Keratinocyte (primary cell): ENCODE measurements at regions not wholly inside any gene's neighbourhood (a gene's known extent, or its start where the extent isn't known, plus 50 kb on each side); places are given as distances from the start of the nearest gene placed in this dataset.

ENCODE experiments used
- DNase-seq: peaks from one replicate; pipeline ENCODE4 v3.0.0-alpha.2; 2011; ENCODE audit warnings: low read depth, missing footprints, low spot score
- FAIRE-seq: peaks from 2 replicates; lab custom pipeline; 2011; peaks lifted over from hg19 to GRCh38; lab: Jason Lieb, UNC
- H2AFZ ChIP-seq: 2 replicates; pipeline ENCODE4 v1.6.0; 2012; ENCODE audit warnings: low read length, control low read depth, inconsistent platforms; ENCODE audit not compliant: control insufficient read depth
- H3K27ac ChIP-seq: 2 replicates; pipeline ENCODE4 v1.5.1; 2011; ENCODE audit warnings: low read length; ENCODE audit not compliant: control insufficient read depth, insufficient read depth
- H3K27me3 ChIP-seq: 3 replicates; pipeline ENCODE4 v1.6.0; 2011; ENCODE audit warnings: low read length; ENCODE audit not compliant: control insufficient read depth, insufficient read depth; ENCODE audit errors: extremely low read depth
- H3K36me3 ChIP-seq, 2 experiments: 2 replicates in 1 of 2; 3 replicates in 1 of 2; pipeline ENCODE4 v1.5.1; 2011; ENCODE audit warnings: low read length in 2 of 2, mild to moderate bottlenecking in 1 of 2; ENCODE audit not compliant: control insufficient read depth in 2 of 2, insufficient read depth in 2 of 2; ENCODE audit errors: extremely low read depth in 1 of 2
- H3K4me1 ChIP-seq: 3 replicates; pipeline ENCODE4 v1.5.1; 2011; ENCODE audit warnings: low read length; ENCODE audit not compliant: control insufficient read depth, insufficient read depth; ENCODE audit errors: extremely low read depth
- H3K4me2 ChIP-seq: 3 replicates; pipeline ENCODE4 v1.6.0; 2011; ENCODE audit warnings: low read depth, low read length; ENCODE audit not compliant: control insufficient read depth, insufficient read depth; ENCODE audit errors: extremely low read depth
- H3K4me3 ChIP-seq, 3 experiments: fragments of 200-600 bp in 1 of 3; sonication (generic) in 1 of 3; 2 replicates in 2 of 3; 3 replicates in 1 of 3; pipeline ENCODE4 v1.5.1; 2011 to 2016; ENCODE audit warnings: low read length in 3 of 3, mild to moderate bottlenecking in 3 of 3, control low read depth in 2 of 3, inconsistent platforms in 1 of 3, low read depth in 1 of 3, mixed read lengths in 1 of 3, mixed run types in 1 of 3, moderate library complexity in 1 of 3; ENCODE audit not compliant: control insufficient read depth in 2 of 3, insufficient read depth in 2 of 3; ENCODE audit errors: extremely low read depth in 1 of 3
- H3K79me2 ChIP-seq: 2 replicates; pipeline ENCODE4 v1.6.0; 2012; ENCODE audit warnings: low read length; ENCODE audit not compliant: control insufficient read depth, insufficient read depth
- H3K9ac ChIP-seq: 3 replicates; pipeline ENCODE4 v1.6.0; 2011; ENCODE audit warnings: low read length; ENCODE audit not compliant: control insufficient read depth, insufficient read depth; ENCODE audit errors: extremely low read depth
- H3K9me1 ChIP-seq: 3 replicates; pipeline ENCODE4 v1.6.0; 2011; ENCODE audit warnings: low read length; ENCODE audit not compliant: control insufficient read depth, insufficient read depth; ENCODE audit errors: extremely low read depth
- H3K9me3 ChIP-seq: 2 replicates; pipeline ENCODE4 v1.5.1; 2012; ENCODE audit warnings: low read depth, low read length; ENCODE audit not compliant: control insufficient read depth
- H4K20me1 ChIP-seq: 3 replicates; pipeline ENCODE4 v1.6.0; 2011; ENCODE audit warnings: low read length; ENCODE audit not compliant: control insufficient read depth, insufficient read depth; ENCODE audit errors: extremely low read depth
- CTCF ChIP-seq, 3 experiments: IDR thresholded peaks in 1 of 3; conservative IDR thresholded peaks in 1 of 3; optimal IDR thresholded peaks in 1 of 3; 2 replicates in 2 of 3; 3 replicates in 1 of 3; pipeline versions ENCODE3 to v1.5.1; 2011; ENCODE audit warnings: low read length in 3 of 3, mild to moderate bottlenecking in 3 of 3, moderate library complexity in 2 of 3, control low read depth in 1 of 3, inconsistent platforms in 1 of 3; ENCODE audit not compliant: insufficient read depth in 2 of 3; ENCODE audit errors: extremely low read depth in 1 of 3
- EZH2 ChIP-seq: IDR thresholded peaks from one replicate; pipeline ENCODE4 v1.6.1; 2012; ENCODE audit warnings: inconsistent platforms, mild to moderate bottlenecking, low read length, moderate library complexity
- dilution Hi-C: fragments of 300-500 bp; cut with MboI; formaldehyde crosslinking; loops from one replicate; pipeline ENCODE4 v1.7.0; 2020; ENCODE audit warnings: low sequenced_read_pairs; ENCODE audit not compliant: extremely low pct_ligation_motif_present

GRCh38 chr1:61583703-61584102, 141.2 kb downstream of the TM2D1 start:
- Histone ChIP-seq H3K27ac (no peak overlapping the region), H3K27me3 (no peaks in the 10 kb centered on the region), H3K4me3 (no peak overlapping the region), H3K4me2 (no peak overlapping the region), H3K9me1 (no peaks in the 10 kb centered on the region), H3K36me3 (no peaks in the 10 kb centered on the region), H3K9me3 (no peaks in the 10 kb centered on the region), H3K9ac (no peak overlapping the region), H4K20me1 (no peaks in the 10 kb centered on the region), H3K4me1 (peaks cover 13% of the 10 kb centered on the region), H3K79me2 (no peaks in the 10 kb centered on the region), H2AFZ (no peak overlapping the region)
- no peak for DNase-seq
- TF ChIP-seq CTCF (optimal IDR thresholded peaks at IDR 0.05 in 1 of 3, IDR thresholded peaks at IDR 0.05 in 1 of 3, conservative IDR thresholded peaks at IDR 0.05 in 1 of 3; ENCODE audit: extremely low read depth in 1 of 3, insufficient read depth in 2 of 3, low read length in 3 of 3) (no peak), EZH2 (no peak)
- FAIRE-seq, result no peak
- dilution Hi-C loops, result no loop called here

GRCh38 chr1:61581251-61581650, 143.7 kb downstream of the TM2D1 start:
- Histone ChIP-seq H3K9ac (no peak overlapping the region), H2AFZ (no peak overlapping the region), H3K9me1 (no peaks in the 10 kb centered on the region), H3K9me3 (no peaks in the 10 kb centered on the region), H3K27ac (no peak overlapping the region), H3K27me3 (no peaks in the 10 kb centered on the region), H3K36me3 (no peaks in the 10 kb centered on the region), H4K20me1 (no peaks in the 10 kb centered on the region), H3K4me1 (peaks cover 11% of the 10 kb centered on the region), H3K79me2 (no peaks in the 10 kb centered on the region), H3K4me2 (no peak overlapping the region), H3K4me3 (no peak overlapping the region)
- dilution Hi-C loops, result no loop called here
- FAIRE-seq (peak; percentile 26), DNase-seq (no peak)
- no peak for TF ChIP-seq CTCF (optimal IDR thresholded peaks at IDR 0.05 in 1 of 3, IDR thresholded peaks at IDR 0.05 in 1 of 3, conservative IDR thresholded peaks at IDR 0.05 in 1 of 3; ENCODE audit: extremely low read depth in 1 of 3, insufficient read depth in 2 of 3, low read length in 3 of 3)
